Left cardiac atrium (tissue), 4 donors: ENCODE measurements at regions not wholly inside any gene's neighbourhood (a gene's known extent, or its start where the extent isn't known, plus 50 kb on each side); places are given as distances from the start of the nearest gene placed in this dataset.

Experiments used
- ATAC-seq, 2 donors: fragments of 200-7000 bp; cut with Tn5 transposase; one replicate each; pipeline ENCODE4 v1.9.1; 2020; ENCODE audit warnings: mild to moderate bottlenecking in 2 of 2, moderate library complexity in 2 of 2
- DNase-seq: peaks from one replicate; pipeline ENCODE4 v3.0.0-alpha.2; 2020
- intact Hi-C, 2 donors: fragments of 100-400 bp; cut with DNase I; formaldehyde crosslinking; loops; one replicate each; pipeline versions ENCODE4 v1.14.1 to v1.15.1; 2022 to 2023
- donor health status: DM: no; HTN: yes; CAD: no.
- donor health status: DM: no; HTN: yes; CAD: no; lungs with severe emphysema.
- donor health status: DM: yes; HTN: yes; CAD: no.
- donor health status: Dilated cardiomyopathy.

DNA sequence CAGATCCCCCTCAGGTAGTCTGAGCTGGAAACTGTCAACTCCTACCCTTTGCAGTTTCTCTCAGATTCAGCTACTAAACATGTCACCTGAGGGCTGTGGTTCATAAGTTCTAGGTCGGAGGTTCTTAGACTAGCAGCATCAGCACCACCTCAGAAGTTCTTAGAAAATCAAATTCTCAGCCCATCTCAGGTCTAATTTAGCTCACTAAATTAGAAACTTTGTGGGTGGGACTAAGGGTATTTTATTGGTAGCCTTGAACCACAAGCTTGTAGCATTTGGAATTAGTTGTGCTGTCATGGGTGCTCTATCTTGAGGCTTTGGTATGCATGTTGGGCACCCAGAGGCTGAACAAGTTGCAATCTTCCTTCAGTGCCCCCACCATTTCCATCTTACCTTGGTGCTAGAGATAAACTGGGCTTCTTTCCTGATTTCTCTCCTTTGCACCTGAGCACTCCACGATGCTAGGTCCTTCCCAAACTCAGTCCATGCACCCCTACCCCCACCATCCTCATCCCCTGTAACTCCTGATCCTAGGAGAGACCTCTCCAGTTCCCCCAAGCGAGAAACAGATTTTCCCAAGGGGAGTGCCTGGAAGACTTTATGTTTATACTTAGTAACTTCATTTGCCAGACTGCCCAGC lies 54.2 kb downstream of the S1PR1 start:
- intact Hi-C loops: no loop called here
- ATAC-seq: no peak
- DNase-seq: no peak

DNA sequence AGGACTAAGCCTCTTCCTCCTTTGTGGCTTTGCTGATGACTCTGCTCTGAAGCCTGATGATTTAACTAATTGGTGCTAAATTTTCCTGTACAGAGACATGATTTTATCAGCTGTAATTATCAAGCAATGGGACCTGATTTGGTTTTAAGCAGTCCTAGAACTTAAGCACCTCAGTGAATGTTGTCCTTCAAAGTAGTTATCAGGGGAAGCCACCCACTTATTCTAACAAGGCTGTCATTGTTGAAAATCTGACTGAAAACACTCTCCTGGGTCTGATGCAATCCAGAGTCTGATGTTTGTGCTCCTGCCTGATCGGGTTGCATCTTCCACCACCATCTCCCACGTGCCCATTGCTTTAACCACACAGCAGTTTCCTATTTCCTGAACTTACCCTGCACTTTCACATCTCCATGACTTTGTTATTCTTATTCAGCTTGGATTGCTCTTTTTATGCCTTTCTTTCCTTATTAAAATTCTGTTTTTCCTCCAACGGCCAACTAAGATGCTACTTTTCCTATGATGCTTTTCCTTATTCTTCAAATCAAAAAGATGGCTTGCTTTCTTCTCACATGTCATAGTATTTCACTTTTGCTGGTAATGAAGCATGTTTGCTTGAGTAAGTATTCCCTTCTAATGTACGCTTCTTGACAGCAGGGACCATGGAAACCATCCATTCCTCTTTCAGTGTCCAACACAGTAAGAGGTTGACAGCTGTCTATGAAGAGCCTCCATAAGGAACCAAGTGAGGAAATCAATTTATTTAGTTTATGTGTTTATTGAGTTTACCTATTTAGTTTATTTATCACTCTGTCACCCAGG lies 55.0 kb downstream of the S1PR1 start:
- intact Hi-C loops: no loop called here
- DNase-seq: no peak
- peak in 1 of 2 donors; percentile 39 for ATAC-seq

DNA sequence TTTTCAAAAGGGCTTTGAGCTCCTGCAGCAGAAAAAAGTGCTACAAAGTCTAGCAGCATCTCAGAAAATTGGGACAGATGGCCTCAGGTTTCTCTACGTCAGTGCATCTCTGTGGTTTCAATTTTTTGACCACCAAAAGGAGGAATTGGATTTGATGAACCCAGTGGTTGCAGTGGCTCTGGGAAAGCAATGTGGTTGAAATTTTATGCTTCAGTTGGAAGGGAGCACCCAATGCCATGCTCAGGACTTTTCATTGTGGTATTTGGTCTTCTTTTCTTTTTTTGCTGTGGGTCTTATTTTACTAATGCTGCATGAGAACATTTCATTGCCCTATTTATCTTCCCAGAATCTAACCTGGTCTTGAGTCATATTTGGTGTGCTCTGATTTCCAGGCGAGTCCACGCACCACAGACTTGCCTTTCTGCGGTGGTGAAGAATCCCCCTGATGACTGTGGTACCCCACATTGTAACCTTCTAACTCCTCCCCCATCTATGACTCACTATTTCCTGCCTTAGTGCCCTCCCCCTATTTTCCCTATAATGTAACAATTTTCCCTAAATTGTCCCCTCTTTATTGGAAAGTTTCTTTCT lies 56.7 kb downstream of the S1PR1 start:
- DNase-seq: no peak
- ATAC-seq: no peak
- intact Hi-C loops: no loop called here

DNA sequence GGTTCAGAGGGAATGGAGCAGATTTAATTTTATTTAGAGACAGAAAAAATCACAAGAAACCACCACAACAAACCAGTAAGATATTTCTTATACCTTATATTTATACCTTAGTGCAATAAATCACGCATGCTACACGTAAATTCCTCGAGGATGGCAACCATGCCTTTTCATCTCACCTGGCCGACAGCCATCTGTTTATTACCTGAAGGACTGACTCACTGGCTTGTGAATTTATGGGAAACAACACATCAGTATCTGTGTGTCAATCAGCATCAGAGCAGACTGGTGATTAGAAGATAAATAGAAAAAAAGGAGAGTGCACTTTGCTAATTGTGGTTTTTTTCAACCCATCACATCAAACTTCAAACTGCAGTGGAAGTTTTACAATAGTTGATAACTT lies 58.4 kb downstream of the S1PR1 start:
- intact Hi-C loops: no loop called here
- ATAC-seq (no peak), DNase-seq (no peak)

DNA sequence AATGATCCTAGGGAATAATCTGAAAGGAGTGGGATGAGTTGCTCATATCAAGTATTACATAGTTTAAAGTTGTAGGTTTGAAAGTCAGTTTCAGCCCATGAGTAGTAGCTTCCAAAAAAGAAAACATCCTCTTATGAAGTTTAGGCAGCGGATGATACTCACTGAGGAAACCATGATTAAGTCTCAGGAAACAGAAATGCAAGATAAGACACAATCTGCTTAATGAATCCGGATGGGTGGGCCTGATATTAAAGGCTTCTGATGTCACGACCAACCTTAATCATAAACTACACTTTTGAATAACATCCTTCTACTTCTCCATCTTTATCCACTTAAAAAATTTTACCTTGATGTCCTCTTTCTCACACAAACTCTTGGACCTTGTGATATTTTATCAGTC lies 61.8 kb downstream of the S1PR1 start:
- no peak for DNase-seq
- intact Hi-C loops: no loop called here
- peak in 1 of 2 donors; percentile 43 for ATAC-seq

DNA sequence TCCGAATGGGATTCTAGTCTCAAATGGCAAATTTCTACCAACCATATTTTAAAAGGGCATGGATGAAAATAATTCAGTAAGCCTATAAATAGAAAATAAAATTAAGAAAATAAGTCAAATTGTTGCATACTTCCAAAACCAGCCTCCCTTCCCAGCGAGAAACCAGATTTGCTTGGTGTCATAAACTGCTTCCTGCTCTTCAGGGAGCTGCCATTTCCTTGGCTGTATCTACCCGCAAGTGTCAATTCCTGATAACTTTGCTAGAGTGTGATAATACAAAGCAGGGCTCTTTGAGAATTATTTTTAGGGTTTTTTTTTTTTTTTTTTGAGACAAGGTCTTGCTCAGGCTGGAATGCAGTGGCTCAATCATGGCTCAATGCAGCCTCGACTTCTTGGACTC lies 62.3 kb downstream of the S1PR1 start:
- ATAC-seq (peak in 1 of 2 donors; percentile 27), DNase-seq (no peak)
- intact Hi-C loops: no loop called here

DNA sequence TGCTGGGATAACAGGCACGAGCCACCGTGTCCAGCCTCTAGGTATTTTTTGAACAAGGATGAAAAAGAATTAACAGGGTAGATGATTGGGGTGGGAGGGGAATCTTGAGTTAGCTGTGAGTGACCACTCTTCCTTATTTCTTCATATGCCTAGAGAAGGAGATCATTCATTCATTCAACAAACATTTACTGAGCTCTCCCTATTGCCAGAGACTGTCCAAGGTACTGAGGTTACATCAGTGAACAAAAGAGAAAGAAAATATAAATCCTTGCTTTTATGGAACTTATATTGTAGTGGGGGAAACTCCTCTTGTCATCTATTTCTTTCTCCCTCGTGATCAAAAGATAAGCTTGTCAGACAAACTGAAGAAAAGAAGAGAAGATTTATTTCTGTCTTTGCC lies 62.9 kb downstream of the S1PR1 start:
- no peak for DNase-seq
- intact Hi-C loops: no loop called here
- no peak for ATAC-seq

DNA sequence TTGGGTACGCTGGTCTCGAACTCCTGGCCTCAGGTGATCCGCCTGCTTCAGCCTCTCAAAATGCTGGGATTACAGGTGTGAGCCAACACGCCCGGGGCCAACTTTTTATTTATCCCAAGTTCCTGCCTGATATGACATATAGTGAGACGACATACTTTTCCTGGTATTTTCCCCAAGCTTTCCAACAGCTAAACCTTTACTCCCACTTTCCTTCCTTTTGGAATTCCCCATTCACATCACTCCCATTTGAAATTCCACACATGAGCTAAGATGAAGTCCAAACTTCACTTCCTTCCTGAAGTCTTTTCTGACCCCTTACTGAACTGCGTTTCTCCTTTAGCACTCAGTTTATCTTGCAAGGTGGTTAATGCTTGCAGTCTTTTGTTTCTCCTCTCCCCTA lies 64.1 kb downstream of the S1PR1 start:
- intact Hi-C loops: no loop called here
- DNase-seq: no peak
- no peak for ATAC-seq

DNA sequence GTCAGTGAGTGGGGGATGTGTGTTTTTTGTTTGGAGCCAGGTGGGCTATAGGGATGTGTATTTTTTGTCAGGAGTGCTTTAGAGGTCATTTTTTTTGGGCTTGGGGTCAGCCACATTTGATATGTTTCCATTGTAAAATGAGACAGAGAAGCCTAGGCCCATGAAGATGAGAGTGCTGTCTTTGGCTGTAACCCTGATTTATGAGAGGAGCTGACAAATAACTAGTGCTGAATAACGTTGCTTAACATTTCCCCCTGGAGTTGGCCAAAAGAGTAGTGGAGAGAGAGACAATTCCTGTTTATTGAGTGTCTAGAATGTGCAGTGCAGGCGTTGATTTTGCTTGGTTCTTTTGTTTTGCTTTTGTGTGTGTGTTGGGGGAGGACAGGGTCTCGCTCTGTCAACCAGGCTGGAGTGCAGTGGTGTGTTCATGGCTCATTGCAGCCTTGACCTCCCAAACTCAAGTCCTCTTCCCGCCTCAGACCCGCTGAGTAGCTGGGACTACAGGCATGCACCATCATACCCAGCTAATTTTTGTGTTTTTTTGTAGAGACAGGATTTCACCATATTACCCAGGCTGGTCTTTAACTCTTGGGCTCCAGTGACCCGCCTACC lies 64.7 kb downstream of the S1PR1 start:
- no peak for ATAC-seq

DNA sequence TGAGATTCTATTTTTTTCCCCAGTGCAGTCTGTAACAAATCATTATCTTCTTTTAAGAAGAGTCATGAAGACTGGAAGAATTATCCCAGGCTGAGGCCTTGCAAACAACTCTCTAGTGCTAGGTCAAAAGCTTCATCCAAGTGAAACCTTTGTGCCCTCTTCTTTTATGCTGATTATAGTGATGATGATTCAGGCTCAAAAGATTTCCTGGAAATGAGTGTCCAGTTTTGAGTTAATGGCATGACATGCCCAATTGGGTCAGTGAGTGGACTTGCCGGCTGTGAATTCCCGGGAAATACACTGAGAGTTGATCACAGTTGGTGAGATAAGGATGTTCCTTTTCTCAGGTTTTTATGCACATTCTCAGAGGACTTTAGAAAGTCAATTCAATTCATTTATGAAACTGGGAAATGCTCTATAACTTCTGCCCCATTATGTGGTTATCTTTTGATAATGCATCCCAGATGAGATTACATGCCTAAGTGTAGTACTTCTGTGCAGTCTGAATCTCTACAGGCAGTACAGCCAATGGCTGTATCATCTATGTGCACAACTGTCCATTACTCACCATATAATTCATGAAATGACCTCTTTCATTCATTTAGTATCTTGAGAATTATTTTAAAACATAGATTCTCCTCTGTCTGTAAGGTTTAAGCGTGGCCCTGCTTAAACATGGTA lies 66.2 kb downstream of the S1PR1 start:
- no peak for DNase-seq
- ATAC-seq: peak in 1 of 2 donors; percentile 22
- intact Hi-C loops: no loop called here

More for the DNA sequence above, 64.7 kb downstream of the S1PR1 start:
- intact Hi-C loops: no loop called here
- DNase-seq: no peak

DNA sequence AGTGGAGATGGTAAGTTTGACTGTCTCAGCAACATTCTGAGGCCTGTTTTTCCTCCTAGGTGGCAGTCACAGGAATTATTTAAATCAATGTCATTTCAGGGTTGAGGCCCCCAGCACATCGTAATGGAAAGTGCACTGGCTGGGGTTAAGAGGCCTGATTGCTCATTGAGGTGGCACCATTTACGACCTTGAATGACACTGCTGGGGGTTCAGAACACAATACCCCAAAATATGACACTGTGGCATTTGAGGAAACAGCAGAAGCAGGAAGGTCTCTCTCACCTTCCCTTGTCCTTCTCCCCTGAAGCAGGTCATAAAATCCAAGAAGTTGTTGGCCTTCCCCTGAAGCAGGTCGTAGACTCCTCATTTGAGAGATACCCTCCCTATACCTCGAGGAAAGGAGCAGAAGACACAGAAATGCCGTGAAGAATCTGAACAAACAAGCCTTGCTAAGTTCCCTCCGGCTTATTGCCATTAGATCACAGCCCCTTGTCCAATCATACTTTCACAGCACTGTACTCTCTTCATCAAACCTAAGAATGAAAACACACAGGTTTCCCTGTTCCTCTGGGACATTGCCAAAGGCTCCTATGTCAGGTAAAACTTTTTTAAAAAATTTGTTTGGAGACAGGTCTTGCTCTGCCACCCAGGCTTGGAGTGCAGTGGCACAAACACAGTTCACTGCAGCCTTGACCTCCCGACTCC lies 71.3 kb downstream of the S1PR1 start:
- no peak for ATAC-seq
- intact Hi-C loops: no loop called here
- DNase-seq: no peak

DNA sequence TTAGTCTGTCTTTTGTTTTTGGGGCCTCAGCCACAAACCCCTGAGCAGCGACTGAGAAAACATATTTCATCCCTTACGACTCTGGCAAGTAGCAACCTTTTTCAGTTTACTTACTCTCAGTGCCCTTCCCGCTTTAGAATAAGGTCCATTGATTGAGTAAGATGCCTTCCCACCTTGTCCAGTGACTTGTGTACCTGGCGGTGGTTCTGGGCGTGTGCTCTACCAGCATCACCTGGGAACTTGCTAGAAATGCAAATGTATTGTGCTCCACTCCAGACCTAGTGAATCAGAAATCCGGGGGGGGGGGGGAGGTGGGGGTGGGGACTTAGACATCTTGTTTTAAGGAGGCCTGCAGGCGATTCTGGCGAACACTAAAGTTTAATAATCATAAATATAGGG lies 72.1 kb downstream of the S1PR1 start:
- intact Hi-C loops: no loop called here
- DNase-seq: no peak
- ATAC-seq: no peak

DNA sequence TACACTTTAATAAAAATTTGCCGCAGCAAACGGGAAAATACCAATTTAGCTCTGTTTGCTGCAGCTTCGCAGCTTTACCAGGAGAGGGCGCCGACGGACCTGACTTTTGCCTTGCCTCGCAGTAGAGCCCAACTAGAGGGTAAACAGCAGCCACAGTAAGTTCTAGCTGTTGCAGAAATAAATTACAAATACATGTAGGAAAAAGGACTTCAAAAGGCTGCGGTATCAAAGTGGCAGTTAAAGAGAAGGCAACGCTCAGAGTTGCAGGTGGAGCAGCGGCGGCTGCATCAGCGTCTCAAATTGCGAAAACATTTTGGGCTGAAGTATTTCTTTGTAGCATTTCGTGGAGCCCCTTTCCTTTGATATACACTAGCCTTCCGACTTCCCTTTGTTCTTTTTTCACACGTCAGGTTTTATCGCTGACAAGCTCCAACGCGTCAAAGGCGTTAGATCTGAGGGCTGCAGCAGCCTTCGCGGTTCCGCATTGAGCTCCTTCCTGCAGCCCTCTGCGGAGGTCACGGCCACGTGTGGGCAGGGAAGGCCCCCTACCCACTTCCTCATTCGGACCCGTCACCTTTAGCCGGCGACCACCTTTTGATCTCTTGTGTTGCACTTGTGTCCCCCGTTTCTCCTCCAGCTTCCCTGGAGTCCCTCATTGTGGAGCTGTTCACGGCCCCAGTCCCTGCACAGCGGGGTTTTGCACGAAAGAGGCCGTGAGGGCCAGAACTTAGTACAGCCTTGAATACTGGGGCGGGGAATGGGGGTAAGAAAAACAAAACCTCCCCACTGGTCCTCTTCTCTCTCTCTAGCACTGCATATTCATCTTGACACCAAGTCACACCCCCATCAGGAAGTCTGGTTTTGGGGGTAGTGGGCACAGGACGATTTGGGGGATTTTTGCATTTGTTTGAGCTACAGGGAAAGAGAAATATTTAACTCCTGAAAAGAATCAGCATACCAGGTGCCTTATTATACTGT lies 72.8 kb downstream of the S1PR1 start:
- DNase-seq: peak; percentile 53
- intact Hi-C loops: loop anchor here in 1 of 2 donors (5.0 kb wide), 2 partner anchors 48 to 128 kb away; no protein-coding TSS in a partner anchor
- ATAC-seq: peak; percentile 76 to 78

DNA sequence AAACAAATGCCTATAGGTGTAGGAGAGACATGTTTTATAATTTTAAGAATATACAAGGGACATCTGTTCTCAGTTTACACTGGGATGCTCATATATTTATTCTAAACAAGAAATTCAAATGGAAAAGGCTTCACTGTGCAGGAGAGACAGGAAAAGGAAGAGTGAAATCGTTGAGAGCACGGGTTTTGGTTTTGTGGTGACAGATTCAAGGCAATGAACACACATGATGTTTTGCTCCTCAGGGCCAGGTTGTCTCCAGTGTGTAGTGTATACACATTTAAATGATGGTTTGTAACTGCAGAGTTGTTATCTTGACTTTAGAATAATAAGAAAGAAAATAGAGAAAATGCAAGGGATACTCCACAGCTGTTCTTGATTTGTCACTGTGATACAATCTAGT lies 73.7 kb downstream of the S1PR1 start:
- no peak for ATAC-seq
- intact Hi-C loops: loop anchor here in 1 of 2 donors (5.0 kb wide), 2 partner anchors 47 to 127 kb away; no protein-coding TSS in a partner anchor
- DNase-seq: no peak

DNA sequence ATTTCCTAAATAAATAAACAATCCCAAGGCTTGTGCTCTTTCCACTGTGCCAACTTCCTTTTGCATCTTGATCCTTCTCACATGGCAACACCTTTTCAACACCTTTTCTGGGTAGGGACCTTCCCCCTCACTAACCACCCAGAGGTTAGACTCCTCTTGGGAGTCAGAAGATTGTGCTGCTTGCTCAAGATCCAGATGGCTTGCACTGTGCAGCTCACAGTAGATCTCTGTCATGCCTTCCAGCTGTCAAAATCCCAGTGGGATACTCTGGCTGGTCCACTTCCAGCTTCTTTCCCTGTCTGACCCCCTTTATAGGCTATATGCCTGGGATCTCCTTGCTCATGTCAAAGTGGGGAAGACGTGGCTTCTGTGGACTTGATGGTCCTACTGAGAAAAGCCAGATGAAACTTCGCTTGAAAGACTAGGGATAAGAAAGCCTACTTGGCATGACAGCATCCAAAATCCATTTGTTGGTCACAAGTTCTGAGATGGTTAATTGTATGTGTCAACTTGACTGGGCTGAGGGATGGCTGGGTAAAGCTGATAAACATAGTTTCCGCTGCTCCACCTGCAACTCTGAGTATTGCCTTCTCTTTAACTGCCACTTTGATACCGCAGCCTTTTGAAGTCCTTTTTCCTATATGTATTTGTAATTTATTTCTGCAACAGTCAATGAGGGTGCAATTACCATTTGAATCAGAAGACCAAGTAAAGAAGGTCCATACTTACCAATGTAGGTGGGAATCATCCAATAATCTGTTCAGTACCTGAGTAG lies 74.5 kb downstream of the S1PR1 start:
- intact Hi-C loops: loop anchor here in 1 of 2 donors (5.0 kb wide), 2 partner anchors 46 to 126 kb away; no protein-coding TSS in a partner anchor
- DNase-seq: no peak
- ATAC-seq: no peak

DNA sequence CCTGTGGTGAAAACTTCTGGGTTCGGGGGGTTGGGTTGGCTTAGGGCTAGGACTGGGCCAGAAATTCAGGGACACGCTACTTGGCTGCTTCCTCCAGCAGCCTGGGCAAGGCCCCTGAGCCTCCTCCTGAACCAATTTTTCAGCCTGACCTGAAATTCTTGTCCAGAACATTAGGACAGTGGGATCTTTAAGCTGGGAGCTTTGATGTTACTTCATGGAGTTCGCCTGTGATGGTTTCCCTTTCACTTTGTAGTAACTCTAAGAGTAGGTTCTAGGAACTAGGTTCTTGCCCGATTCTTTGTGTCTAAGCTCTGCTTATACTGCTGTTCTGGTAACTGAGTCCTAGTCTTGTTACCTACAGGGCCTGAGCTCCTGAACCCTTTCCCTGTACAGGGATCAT lies 75.3 kb downstream of the S1PR1 start:
- ATAC-seq: no peak
- intact Hi-C loops: loop anchor here in 1 of 2 donors (5.0 kb wide), 2 partner anchors 45 to 125 kb away; no protein-coding TSS in a partner anchor

DNA sequence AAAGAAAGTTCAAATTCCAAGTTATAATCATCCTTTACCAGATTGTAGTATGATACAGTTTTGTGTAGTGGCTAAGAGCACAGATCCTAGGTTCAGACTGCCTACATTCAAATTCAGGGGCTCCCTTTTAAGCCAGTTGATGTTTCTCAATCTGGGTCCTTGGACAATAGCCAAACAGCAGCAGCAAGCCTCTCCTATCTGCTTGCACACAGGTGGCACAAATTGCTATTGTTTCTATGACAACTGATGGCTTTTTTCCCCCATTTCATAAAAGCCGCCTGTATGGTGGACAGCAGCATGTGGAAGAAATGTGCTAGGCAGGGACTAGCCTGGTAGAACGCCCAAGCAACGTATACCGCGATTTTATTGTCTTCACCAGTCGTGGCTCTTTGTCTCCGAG lies 76.5 kb downstream of the S1PR1 start:
- ATAC-seq: no peak
- intact Hi-C loops: loop anchor here in 1 of 2 donors (5.0 kb wide), 2 partner anchors 44 to 124 kb away; no protein-coding TSS in a partner anchor

More for the DNA sequence above, 75.3 kb downstream of the S1PR1 start:
- DNase-seq: no peak

More for the DNA sequence above, 76.5 kb downstream of the S1PR1 start:
- DNase-seq: no peak
